ENCODE measurements at regions not wholly inside any gene's neighbourhood (a gene's known extent, or its start where the extent isn't known, plus 50 kb on each side); places are given as distances from the start of the nearest gene placed in this dataset.
A peak's percentile ranks its signal among the peaks of the same experiment; 100 is the strongest.

GRCh38 chr4:80141543-80141942 is 55.8 kb upstream of the PRDM8 start:
- Histone ChIP-seq H4K20me1 (ENCODE audit: insufficient read depth, low read length) (no peaks in the 10 kb centered on the region), H3K79me2 (ENCODE audit: low read length) (no peaks in the 10 kb centered on the region), H3K36me3 (replicated peaks; ENCODE audit: low read depth, low read length) (no peaks in the 10 kb centered on the region), H3K4me2 (ENCODE audit: low read length) (no peak overlapping the region), H2AFZ (ENCODE audit: low read depth, low read length) (no peak overlapping the region), H3K4me3 (ENCODE audit: low read length) (no peak overlapping the region), H3K4me1 (ENCODE audit: low read length) (peaks cover 42% of the 10 kb centered on the region), H3K27ac (ENCODE audit: low read length) (no peak overlapping the region), H3K27me3 (ENCODE audit: low read depth, low read length) (no peaks in the 10 kb centered on the region), H3K9me3 (ENCODE audit: insufficient read depth, low read length) (0 out of 2 replicates have a peak, but pooled peaks cover 5% of the 10 kb centered on the region), H3K9ac (ENCODE audit: low read length) (no peak overlapping the region)
- no peak for TF ChIP-seq CTCF (IDR thresholded peaks at IDR 0.05; ENCODE audit: low read depth, low read length)
- TF ChIP-seq EZH2phosphoT487 (IDR thresholded peaks at IDR 0.05; ENCODE audit: low read depth), result no peak

GRCh38 chr4:80140194-80140593 is 57.1 kb upstream of the PRDM8 start:
- peak overlapping the region; percentile 58 for H3K4me2 ChIP-seq (ENCODE audit: low read length)
- no peaks in the 10 kb centered on the region for H3K36me3 ChIP-seq (replicated peaks; ENCODE audit: low read depth, low read length)
- H3K4me3 ChIP-seq (ENCODE audit: low read length), result peak overlapping the region; percentile 26
- H3K9me3 ChIP-seq (ENCODE audit: insufficient read depth, low read length), result 0 out of 2 replicates have a peak, but pooled peaks cover 5% of the 10 kb centered on the region
- no peak overlapping the region for H2AFZ ChIP-seq (ENCODE audit: low read depth, low read length)
- peak overlapping the region; percentile 13; the same call in 1 of the 2 replicates for H3K27ac ChIP-seq (ENCODE audit: low read length)
- H4K20me1 ChIP-seq (ENCODE audit: insufficient read depth, low read length), result no peaks in the 10 kb centered on the region
- H3K27me3 ChIP-seq (ENCODE audit: low read depth, low read length), result no peaks in the 10 kb centered on the region
- no peaks in the 10 kb centered on the region for H3K79me2 ChIP-seq (ENCODE audit: low read length)
- peaks cover 42% of the 10 kb centered on the region for H3K4me1 ChIP-seq (ENCODE audit: low read length)
- H3K9ac ChIP-seq (ENCODE audit: low read length), result no peak overlapping the region
- no peak for TF ChIP-seq EZH2phosphoT487 (IDR thresholded peaks at IDR 0.05; ENCODE audit: low read depth)
- no peak for TF ChIP-seq CTCF (IDR thresholded peaks at IDR 0.05; ENCODE audit: low read depth, low read length)

- Histone ChIP-seq H2AFZ (ENCODE audit: low read depth, low read length) (no peak overlapping the region), H3K4me1 (ENCODE audit: low read length) (peaks cover 42% of the 10 kb centered on the region), H3K4me3 (ENCODE audit: low read length) (peak overlapping the region; percentile 26), H4K20me1 (ENCODE audit: insufficient read depth, low read length) (no peaks in the 10 kb centered on the region), H3K9me3 (ENCODE audit: insufficient read depth, low read length) (0 out of 2 replicates have a peak, but pooled peaks cover 5% of the 10 kb centered on the region), H3K27me3 (ENCODE audit: low read depth, low read length) (no peaks in the 10 kb centered on the region), H3K36me3 (replicated peaks; ENCODE audit: low read depth, low read length) (no peaks in the 10 kb centered on the region), H3K9ac (ENCODE audit: low read length) (no peak overlapping the region), H3K79me2 (ENCODE audit: low read length) (no peaks in the 10 kb centered on the region), H3K27ac (ENCODE audit: low read length) (peak overlapping the region; percentile 13; the same call in 1 of the 2 replicates), H3K4me2 (ENCODE audit: low read length) (peak overlapping the region; percentile 58)
- TF ChIP-seq CTCF (IDR thresholded peaks at IDR 0.05; ENCODE audit: low read depth, low read length), result no peak
- no peak for TF ChIP-seq EZH2phosphoT487 (IDR thresholded peaks at IDR 0.05; ENCODE audit: low read depth)
These were observed 57.6 kb upstream of the PRDM8 start for GRCh38 chr4:80139671-80140070.

- Histone ChIP-seq H3K4me1 (ENCODE audit: low read length) (peaks cover 42% of the 10 kb centered on the region), H3K4me2 (ENCODE audit: low read length) (peak overlapping the region; percentile 58), H3K9me3 (ENCODE audit: insufficient read depth, low read length) (0 out of 2 replicates have a peak, but pooled peaks cover 5% of the 10 kb centered on the region), H4K20me1 (ENCODE audit: insufficient read depth, low read length) (no peaks in the 10 kb centered on the region), H3K27me3 (ENCODE audit: low read depth, low read length) (no peaks in the 10 kb centered on the region), H3K27ac (ENCODE audit: low read length) (peak overlapping the region; percentile 30; the same call in 1 of the 2 replicates), H3K9ac (ENCODE audit: low read length) (no peak overlapping the region), H3K79me2 (ENCODE audit: low read length) (no peaks in the 10 kb centered on the region), H3K4me3 (ENCODE audit: low read length) (peak overlapping the region; percentile 26; the same call in 1 of the 2 replicates), H3K36me3 (replicated peaks; ENCODE audit: low read depth, low read length) (no peaks in the 10 kb centered on the region), H2AFZ (ENCODE audit: low read depth, low read length) (no peak overlapping the region)
- TF ChIP-seq EZH2phosphoT487 (IDR thresholded peaks at IDR 0.05; ENCODE audit: low read depth), result no peak
- no peak for TF ChIP-seq CTCF (IDR thresholded peaks at IDR 0.05; ENCODE audit: low read depth, low read length)
These were observed 58.5 kb upstream of the PRDM8 start for GRCh38 chr4:80138551-80139538.
